ENCODE measurements at regions not wholly inside any gene's neighbourhood (a gene's known extent, or its start where the extent isn't known, plus 50 kb on each side); places are given as distances from the start of the nearest gene placed in this dataset.

- TF ChIP-seq U2AF2 (IDR thresholded peaks at IDR 0.05; ENCODE audit: low read depth, low read length) (no peak), ZNF788 (CRISPR knock-in tag; IDR thresholded peaks at IDR 0.05; ENCODE audit: borderline replicate concordance) (no peak), BORCS8-MEF2B (CRISPR knock-in tag; IDR thresholded peaks at IDR 0.05) (no peak), TFE3 (CRISPR knock-in tag; IDR thresholded peaks at IDR 0.05) (no peak), BRD4 (CRISPR knock-in tag; IDR thresholded peaks at IDR 0.05) (no peak), MLLT10 (CRISPR knock-in tag; IDR thresholded peaks at IDR 0.05) (no peak), KIAA2018 (CRISPR knock-in tag; IDR thresholded peaks at IDR 0.05; ENCODE audit: borderline replicate concordance) (no peak), NR2F6 (IDR thresholded peaks at IDR 0.05) (peak; percentile 80), NR2F6 (CRISPR knock-in tag; IDR thresholded peaks at IDR 0.05) (peak; percentile 43; the same call in 1 of the 2 replicates), ZFX (CRISPR knock-in tag; IDR thresholded peaks at IDR 0.05; ENCODE audit: low read depth) (no peak), PPARG (CRISPR knock-in tag; conservative IDR thresholded peaks at IDR 0.05) (no peak)
These were observed 642.7 kb downstream of the HS3ST4 start (continued) for GRCh38 chr16:26334218-26335111.

Data from HepG2 (cell line).